NT2/D1 (cell line): ENCODE measurements at regions not wholly inside any gene's neighbourhood (a gene's known extent, or its start where the extent isn't known, plus 50 kb on each side); places are given as distances from the start of the nearest gene placed in this dataset.

Source experiments
- DNase-seq: peaks from one replicate; pipeline ENCODE4 v3.0.0-alpha.2; 2011; ENCODE audit warnings: low read depth, low spot score
- H3K27me3 ChIP-seq: 2 replicates; pipeline ENCODE4 v1.6.0; 2011; ENCODE audit warnings: mild to moderate bottlenecking; ENCODE audit not compliant: insufficient read length, insufficient read depth
- H3K36me3 ChIP-seq: 2 replicates; pipeline ENCODE4 v1.6.1; 2011; ENCODE audit warnings: mild to moderate bottlenecking, low read length, mixed read lengths; ENCODE audit not compliant: insufficient read depth, insufficient read length
- H3K4me1 ChIP-seq: 2 replicates; pipeline ENCODE4 v1.5.1; 2011; ENCODE audit not compliant: insufficient read depth, insufficient read length
- H3K4me3 ChIP-seq: 2 replicates; pipeline ENCODE4 v1.5.1; 2011; ENCODE audit warnings: low read depth; ENCODE audit not compliant: insufficient read length
- H3K9ac ChIP-seq: 2 replicates; pipeline ENCODE4 v1.6.0; 2011; ENCODE audit warnings: low read depth; ENCODE audit not compliant: insufficient read length
- H3K9me3 ChIP-seq: 2 replicates; pipeline ENCODE4 v1.5.1; 2011; ENCODE audit warnings: mild to moderate bottlenecking, low read length; ENCODE audit not compliant: insufficient read depth
- SUZ12 ChIP-seq: IDR thresholded peaks from 2 replicates; pipeline ENCODE4 v1.6.1; 2011; ENCODE audit not compliant: insufficient read length, insufficient read depth; ENCODE audit errors: extremely low read depth
- YY1 ChIP-seq: IDR thresholded peaks from 2 replicates; pipeline ENCODE4 v1.6.1; 2011; ENCODE audit not compliant: insufficient read length, insufficient read depth
- ZNF274 ChIP-seq: IDR thresholded peaks from 2 replicates; pipeline ENCODE4 v1.6.1; 2011; ENCODE audit warnings: mild to moderate bottlenecking, low read depth, low read length

GRCh38 chr11:115897707-115898106 lies 393.5 kb upstream of the CADM1 start:
- Histone ChIP-seq H3K27me3 (no peaks in the 10 kb centered on the region), H3K36me3 (no peaks in the 10 kb centered on the region), H3K9ac (no peak overlapping the region), H3K9me3 (no peaks in the 10 kb centered on the region), H3K4me3 (no peak overlapping the region), H3K4me1 (peaks cover 4% of the 10 kb centered on the region)
- DNase-seq: no peak
- no peak for TF ChIP-seq ZNF274
- no peak for TF ChIP-seq YY1

GRCh38 chr11:115896084-115896483 lies 391.9 kb upstream of the CADM1 start:
- no peak overlapping the region for H3K9ac ChIP-seq
- no peaks in the 10 kb centered on the region for H3K9me3 ChIP-seq
- no peak for DNase-seq
- TF ChIP-seq SUZ12: no peak
- TF ChIP-seq YY1: no peak
- no peak for TF ChIP-seq ZNF274
- H3K27me3 ChIP-seq: no peaks in the 10 kb centered on the region
- no peak overlapping the region for H3K4me3 ChIP-seq
- peaks cover 4% of the 10 kb centered on the region for H3K4me1 ChIP-seq
- H3K36me3 ChIP-seq: no peaks in the 10 kb centered on the region

- no peak for DNase-seq
- Histone ChIP-seq H3K4me3 (no peak overlapping the region), H3K4me1 (peaks cover 4% of the 10 kb centered on the region), H3K36me3 (no peaks in the 10 kb centered on the region), H3K9ac (no peak overlapping the region), H3K27me3 (no peaks in the 10 kb centered on the region), H3K9me3 (no peaks in the 10 kb centered on the region)
- TF ChIP-seq ZNF274 (no peak), SUZ12 (no peak), YY1 (no peak)
Measured at GRCh38 chr11:115895594-115895993, 391.4 kb upstream of the CADM1 start.

GRCh38 chr11:115894176-115894575 lies 390.0 kb upstream of the CADM1 start:
- Histone ChIP-seq H3K9me3 (no peaks in the 10 kb centered on the region), H3K36me3 (no peaks in the 10 kb centered on the region), H3K4me3 (no peak overlapping the region), H3K27me3 (no peaks in the 10 kb centered on the region), H3K9ac (no peak overlapping the region), H3K4me1 (peaks cover 4% of the 10 kb centered on the region)
- no peak for TF ChIP-seq ZNF274
- TF ChIP-seq YY1: no peak
- TF ChIP-seq SUZ12: no peak
- no peak for DNase-seq

- no peak for DNase-seq
- TF ChIP-seq ZNF274 (no peak), SUZ12 (no peak), YY1 (no peak)
- H3K9me3 ChIP-seq: no peaks in the 10 kb centered on the region
Measured at GRCh38 chr11:115893461-115894099, 389.4 kb upstream of the CADM1 start.

GRCh38 chr11:115892016-115892415 lies 387.8 kb upstream of the CADM1 start:
- H3K9me3 ChIP-seq: no peaks in the 10 kb centered on the region
- TF ChIP-seq YY1: no peak
- no peak for TF ChIP-seq ZNF274
- no peak for TF ChIP-seq SUZ12
- H3K27me3 ChIP-seq: no peaks in the 10 kb centered on the region
- no peaks in the 10 kb centered on the region for H3K36me3 ChIP-seq
- peaks cover 4% of the 10 kb centered on the region for H3K4me1 ChIP-seq
- H3K9ac ChIP-seq: no peak overlapping the region
- no peak overlapping the region for H3K4me3 ChIP-seq
- DNase-seq: no peak

More at GRCh38 chr11:115893461-115894099, 389.4 kb upstream of the CADM1 start:
- H3K27me3 ChIP-seq: no peaks in the 10 kb centered on the region
- no peaks in the 10 kb centered on the region for H3K36me3 ChIP-seq
- no peak overlapping the region for H3K4me3 ChIP-seq
- no peak overlapping the region for H3K9ac ChIP-seq
- H3K4me1 ChIP-seq: peaks cover 4% of the 10 kb centered on the region

- DNase-seq: no peak
- Histone ChIP-seq H3K9ac (no peak overlapping the region), H3K9me3 (no peaks in the 10 kb centered on the region), H3K36me3 (no peaks in the 10 kb centered on the region), H3K4me3 (no peak overlapping the region), H3K4me1 (peaks cover 4% of the 10 kb centered on the region), H3K27me3 (no peaks in the 10 kb centered on the region)
- no peak for TF ChIP-seq ZNF274
- no peak for TF ChIP-seq YY1
- no peak for TF ChIP-seq SUZ12
Measured at GRCh38 chr11:115891581-115891980, 387.4 kb upstream of the CADM1 start.
